Activated T-helper 17 cell treated with anti-CD3 and anti-CD28 coated beads, Interleukin-2, amount 50 U/mL, for 72 hours (primary cell): ENCODE measurements at regions not wholly inside any gene's neighbourhood (a gene's known extent, or its start where the extent isn't known, plus 50 kb on each side); places are given as distances from the start of the nearest gene placed in this dataset.
A peak's percentile ranks its signal among the peaks of the same experiment; 100 is the strongest.

Experiments used
- ATAC-seq: fragments of 150-1000 bp; cut with Tn5 transposase; replicated peaks from 2 replicates; pipeline ENCODE4 v1.10.0; 2021; ENCODE audit warnings: mild to moderate bottlenecking, moderate library complexity
- H3K27ac Mint-ChIP-seq: one replicate; pipeline ENCODE4 v1.8.0; 2022; ENCODE audit warnings: mixed read lengths
- H3K27me3 Mint-ChIP-seq: one replicate; pipeline ENCODE4 v1.8.0; 2022; ENCODE audit warnings: mixed read lengths
- H3K36me3 Mint-ChIP-seq: one replicate; pipeline ENCODE4 v1.8.0; 2022; ENCODE audit warnings: low read depth, mild to moderate bottlenecking, mixed read lengths
- H3K4me1 Mint-ChIP-seq: one replicate; pipeline ENCODE4 v1.8.0; 2022; ENCODE audit warnings: mixed read lengths
- H3K4me3 Mint-ChIP-seq: one replicate; pipeline ENCODE4 v1.8.0; 2022; ENCODE audit warnings: mild to moderate bottlenecking, mixed read lengths
- H3K9me3 Mint-ChIP-seq: one replicate; pipeline ENCODE4 v1.8.0; 2022; ENCODE audit warnings: mixed read lengths

- Mint-ChIP-seq H3K27me3 (peaks cover 26% of the 10 kb centered on the region), H3K27ac (no peak overlapping the region), H3K4me3 (no peak overlapping the region), H3K36me3 (no peaks in the 10 kb centered on the region), H3K4me1 (no peaks in the 10 kb centered on the region), H3K9me3 (no peaks in the 10 kb centered on the region)
- no peak for ATAC-seq
Observed at GRCh38 chr20:23253524-23253923, 97.1 kb upstream of the NXT1 start.

GRCh38 chr20:23251779-23252178, 98.8 kb upstream of the NXT1 start:
- Mint-ChIP-seq H3K9me3 (no peaks in the 10 kb centered on the region), H3K4me1 (no peaks in the 10 kb centered on the region), H3K27ac (no peak overlapping the region), H3K36me3 (no peaks in the 10 kb centered on the region), H3K27me3 (peaks cover 26% of the 10 kb centered on the region), H3K4me3 (no peak overlapping the region)
- ATAC-seq: no peak

DNA sequence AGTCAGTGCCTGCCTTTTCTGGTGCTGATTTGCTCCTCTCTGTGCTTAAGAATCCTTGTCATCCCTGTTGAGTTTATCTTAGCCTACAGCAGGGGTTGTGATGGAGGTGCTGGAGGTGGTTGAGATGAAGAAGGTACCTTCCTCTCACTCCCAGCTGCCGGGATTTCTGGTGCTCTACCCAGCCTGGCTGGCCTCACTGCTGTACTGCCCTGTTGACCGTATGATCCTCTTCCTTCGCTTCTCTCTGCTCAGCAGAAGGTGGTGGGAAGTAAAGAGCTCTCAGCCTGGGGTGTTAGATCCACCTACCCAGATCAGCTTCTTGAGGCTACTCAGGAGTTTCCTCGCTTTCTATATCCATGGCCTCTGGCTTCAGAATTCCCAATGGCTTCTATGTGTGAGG, 101.0 kb upstream of the NXT1 start:
- ATAC-seq: no peak
- no peaks in the 10 kb centered on the region for H3K4me1 Mint-ChIP-seq
- H3K9me3 Mint-ChIP-seq: no peaks in the 10 kb centered on the region
- H3K27ac Mint-ChIP-seq: no peak overlapping the region
- H3K27me3 Mint-ChIP-seq: peaks cover 16% of the 10 kb centered on the region
- no peaks in the 10 kb centered on the region for H3K36me3 Mint-ChIP-seq
- H3K4me3 Mint-ChIP-seq: no peak overlapping the region

- ATAC-seq: no peak
- Mint-ChIP-seq H3K4me1 (no peaks in the 10 kb centered on the region), H3K4me3 (no peak overlapping the region), H3K9me3 (no peaks in the 10 kb centered on the region), H3K36me3 (no peaks in the 10 kb centered on the region), H3K27me3 (peaks cover 11% of the 10 kb centered on the region), H3K27ac (no peak overlapping the region)
Observed at GRCh38 chr20:23248461-23248882, 102.1 kb upstream of the NXT1 start.

DNA sequence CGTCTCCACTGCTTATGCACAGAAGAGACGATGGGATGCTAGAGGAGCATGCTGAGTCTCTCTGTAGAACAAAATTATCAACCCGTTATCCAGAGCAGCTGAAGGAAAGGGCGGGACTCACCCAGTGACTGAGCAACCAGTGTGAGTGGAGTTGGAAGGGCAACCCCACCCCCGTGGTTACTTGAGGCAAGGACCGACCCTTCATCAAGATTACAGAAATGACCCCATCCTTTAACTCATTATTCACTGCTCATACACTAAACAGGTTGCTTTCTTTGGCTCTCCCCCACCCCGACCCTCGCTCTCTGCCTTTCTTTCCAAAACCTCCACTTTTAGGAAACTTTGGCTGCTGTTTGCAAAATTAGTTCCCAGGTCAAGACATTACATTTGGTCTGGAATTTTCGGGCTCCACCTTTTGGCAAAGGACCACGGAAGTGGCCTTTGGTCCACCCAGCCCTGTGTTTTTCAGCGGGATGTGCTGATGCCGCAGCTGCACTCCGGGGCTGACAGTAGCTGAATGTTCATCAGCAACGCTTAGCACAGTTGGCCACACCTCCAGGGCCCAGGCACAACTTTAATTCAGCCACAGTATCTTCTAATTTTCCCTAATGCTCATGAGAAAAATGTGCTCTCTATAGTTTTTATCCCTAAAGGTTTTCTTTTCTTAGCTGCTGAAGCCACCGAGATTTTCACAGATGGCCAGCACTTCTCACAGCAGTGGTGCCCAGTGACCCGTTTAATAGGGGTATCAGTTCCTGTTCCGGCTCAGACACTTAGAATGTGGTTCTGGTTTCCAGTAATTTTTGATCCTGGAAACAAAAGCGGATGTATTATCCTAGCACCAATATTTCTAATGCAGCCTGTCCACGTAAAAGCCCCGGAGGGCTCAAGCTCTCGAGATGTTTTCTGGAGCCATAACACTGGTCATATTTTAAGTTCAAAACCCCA, 103.6 kb upstream of the NXT1 start:
- no peaks in the 10 kb centered on the region for H3K9me3 Mint-ChIP-seq
- H3K4me3 Mint-ChIP-seq: no peak overlapping the region
- H3K36me3 Mint-ChIP-seq: no peaks in the 10 kb centered on the region
- H3K27me3 Mint-ChIP-seq: peaks cover 8% of the 10 kb centered on the region
- ATAC-seq: no peak
- H3K4me1 Mint-ChIP-seq: no peaks in the 10 kb centered on the region
- H3K27ac Mint-ChIP-seq: no peak overlapping the region

GRCh38 chr20:23245553-23246181, 104.9 kb upstream of the NXT1 start:
- ATAC-seq: peak; percentile 48
- Mint-ChIP-seq H3K36me3 (no peaks in the 10 kb centered on the region), H3K4me1 (no peaks in the 10 kb centered on the region), H3K27ac (no peak overlapping the region), H3K9me3 (no peaks in the 10 kb centered on the region), H3K4me3 (no peak overlapping the region), H3K27me3 (peaks cover 6% of the 10 kb centered on the region)

GRCh38 chr20:23244916-23245552, 105.6 kb upstream of the NXT1 start:
- ATAC-seq: no peak
- Mint-ChIP-seq H3K9me3 (no peaks in the 10 kb centered on the region), H3K27me3 (peaks cover 6% of the 10 kb centered on the region), H3K36me3 (no peaks in the 10 kb centered on the region), H3K4me3 (no peak overlapping the region), H3K4me1 (no peaks in the 10 kb centered on the region), H3K27ac (no peak overlapping the region)

DNA sequence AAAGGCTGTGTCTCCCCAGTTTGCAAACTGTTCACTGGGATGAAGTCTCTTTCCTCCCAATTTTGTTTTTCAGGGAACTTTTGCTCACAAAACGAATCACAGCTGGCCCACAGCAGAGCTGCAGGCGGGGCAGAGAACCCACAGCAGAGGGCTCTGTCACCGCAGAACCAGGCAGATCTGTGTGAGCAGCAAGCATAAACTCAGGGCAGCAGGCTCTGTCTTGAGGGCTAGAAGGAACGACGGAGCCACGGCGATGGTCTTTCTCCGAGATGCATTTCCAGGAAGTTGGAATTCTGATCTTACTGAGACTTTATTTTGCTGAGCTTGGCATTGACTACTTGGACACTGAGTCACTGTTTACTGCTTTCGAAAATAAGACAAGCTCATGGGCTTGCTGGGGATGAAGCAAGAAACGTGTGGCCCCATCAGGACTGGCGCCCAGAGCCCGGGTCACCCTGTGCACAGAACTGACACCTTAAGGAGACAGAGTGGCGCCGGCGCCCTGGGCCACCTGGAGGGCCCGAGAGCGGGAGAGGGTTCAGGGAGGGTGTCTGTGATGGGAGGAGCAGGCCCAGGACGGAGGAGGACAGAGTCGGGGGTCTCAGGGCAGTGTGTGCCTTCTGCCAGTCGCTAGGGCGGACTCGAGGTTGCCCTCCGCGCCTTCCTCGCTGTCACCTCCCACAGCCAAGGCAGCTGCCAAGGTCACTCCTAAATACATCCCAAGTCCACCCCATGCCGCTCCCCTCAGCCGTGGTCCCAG, 106.3 kb upstream of the NXT1 start:
- Mint-ChIP-seq H3K9me3 (peaks cover 2% of the 10 kb centered on the region), H3K4me1 (no peaks in the 10 kb centered on the region), H3K36me3 (no peaks in the 10 kb centered on the region), H3K27ac (no peak overlapping the region), H3K4me3 (no peak overlapping the region), H3K27me3 (peaks cover 10% of the 10 kb centered on the region)
- ATAC-seq: no peak

- H3K36me3 Mint-ChIP-seq: no peaks in the 10 kb centered on the region
- no peaks in the 10 kb centered on the region for H3K4me1 Mint-ChIP-seq
- no peak overlapping the region for H3K4me3 Mint-ChIP-seq
- H3K27ac Mint-ChIP-seq: no peak overlapping the region
- ATAC-seq: no peak
- peaks cover 8% of the 10 kb centered on the region for H3K9me3 Mint-ChIP-seq
- peaks cover 11% of the 10 kb centered on the region for H3K27me3 Mint-ChIP-seq
Observed at GRCh38 chr20:23243791-23244155, 106.8 kb upstream of the NXT1 start.

DNA sequence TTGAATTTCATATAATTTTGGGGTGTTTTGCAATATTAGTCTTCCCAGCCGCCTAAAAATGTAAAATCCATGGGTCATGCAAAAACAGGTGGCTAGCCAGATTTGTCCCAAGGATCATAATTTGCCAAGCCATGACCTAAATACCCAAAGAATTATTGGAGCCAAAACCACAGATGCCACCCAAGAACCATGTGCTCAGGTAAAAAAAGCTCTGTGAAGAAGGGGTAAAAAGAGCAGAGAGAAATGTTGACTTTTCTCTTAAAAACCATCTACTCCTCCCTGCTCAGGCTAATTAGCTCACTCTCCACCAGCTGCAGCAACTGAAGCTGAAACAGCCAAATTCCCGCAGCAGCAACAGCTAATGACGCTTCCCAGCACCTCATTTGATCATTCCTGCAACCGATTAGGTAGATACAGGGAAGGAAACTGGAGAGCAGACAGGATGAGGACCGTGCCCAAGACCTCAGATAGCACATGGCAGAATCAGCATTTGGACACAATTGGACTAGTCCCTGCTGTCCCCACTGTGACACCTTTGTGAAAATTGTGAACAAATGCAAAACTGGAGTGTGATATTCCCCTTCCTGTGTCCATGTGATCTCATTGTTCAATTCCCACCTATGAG, 107.9 kb upstream of the NXT1 start:
- H3K4me1 Mint-ChIP-seq: no peaks in the 10 kb centered on the region
- H3K27ac Mint-ChIP-seq: no peak overlapping the region
- H3K36me3 Mint-ChIP-seq: no peaks in the 10 kb centered on the region
- no peak overlapping the region for H3K4me3 Mint-ChIP-seq
- no peak for ATAC-seq
- H3K9me3 Mint-ChIP-seq: peaks cover 9% of the 10 kb centered on the region
- H3K27me3 Mint-ChIP-seq: peaks cover 11% of the 10 kb centered on the region

DNA sequence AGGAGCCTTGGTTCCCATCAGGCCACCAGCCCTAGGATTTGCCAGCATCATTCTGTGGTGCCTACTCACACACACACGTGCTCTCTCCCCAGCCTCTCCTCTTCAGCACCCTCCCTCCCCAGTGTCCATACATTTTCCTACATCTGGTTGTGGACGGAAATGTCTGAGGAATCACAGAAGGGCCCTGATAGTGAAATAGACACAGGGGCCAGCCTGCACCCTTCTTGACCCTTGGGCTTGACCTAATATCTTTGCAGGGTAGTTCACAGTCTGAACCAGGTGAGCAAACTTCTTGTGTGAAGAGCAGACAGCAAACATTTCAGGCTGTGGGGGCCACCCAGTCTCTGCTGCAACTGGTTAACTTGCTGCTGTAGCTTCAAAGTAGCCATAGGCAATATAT, 108.5 kb upstream of the NXT1 start:
- Mint-ChIP-seq H3K4me1 (no peaks in the 10 kb centered on the region), H3K9me3 (peaks cover 9% of the 10 kb centered on the region), H3K36me3 (no peaks in the 10 kb centered on the region), H3K27ac (no peak overlapping the region), H3K27me3 (peaks cover 11% of the 10 kb centered on the region), H3K4me3 (no peak overlapping the region)
- ATAC-seq: no peak

DNA sequence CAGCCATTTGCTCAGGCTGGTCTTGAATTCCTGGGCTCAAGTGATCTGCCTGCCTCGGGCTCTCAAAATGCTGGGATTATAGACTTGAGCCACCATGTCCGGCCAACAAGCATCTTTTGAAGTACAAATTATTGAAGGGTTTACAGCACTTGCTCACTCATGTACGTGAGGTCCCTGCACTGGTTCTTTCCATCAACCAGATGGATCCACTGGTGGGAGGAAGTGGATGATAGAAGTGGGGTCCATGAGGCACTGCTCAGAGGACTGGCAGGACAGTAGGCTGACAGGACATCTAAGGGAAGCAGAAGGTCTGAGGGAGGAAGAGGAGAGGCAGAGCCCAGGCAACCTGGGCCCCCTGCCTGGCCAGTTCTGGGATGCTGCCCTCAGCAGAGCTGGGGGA, 109.2 kb upstream of the NXT1 start:
- H3K36me3 Mint-ChIP-seq: no peaks in the 10 kb centered on the region
- no peak overlapping the region for H3K27ac Mint-ChIP-seq
- H3K4me1 Mint-ChIP-seq: no peaks in the 10 kb centered on the region
- ATAC-seq: no peak
- no peak overlapping the region for H3K4me3 Mint-ChIP-seq
- H3K9me3 Mint-ChIP-seq: peaks cover 9% of the 10 kb centered on the region
- peaks cover 11% of the 10 kb centered on the region for H3K27me3 Mint-ChIP-seq

- no peak overlapping the region for H3K4me3 Mint-ChIP-seq
- no peak overlapping the region for H3K27ac Mint-ChIP-seq
- ATAC-seq: no peak
- no peaks in the 10 kb centered on the region for H3K36me3 Mint-ChIP-seq
- peaks cover 11% of the 10 kb centered on the region for H3K27me3 Mint-ChIP-seq
- peaks cover 9% of the 10 kb centered on the region for H3K9me3 Mint-ChIP-seq
- no peaks in the 10 kb centered on the region for H3K4me1 Mint-ChIP-seq
Observed at GRCh38 chr20:23240519-23240918, 110.1 kb upstream of the NXT1 start.

DNA sequence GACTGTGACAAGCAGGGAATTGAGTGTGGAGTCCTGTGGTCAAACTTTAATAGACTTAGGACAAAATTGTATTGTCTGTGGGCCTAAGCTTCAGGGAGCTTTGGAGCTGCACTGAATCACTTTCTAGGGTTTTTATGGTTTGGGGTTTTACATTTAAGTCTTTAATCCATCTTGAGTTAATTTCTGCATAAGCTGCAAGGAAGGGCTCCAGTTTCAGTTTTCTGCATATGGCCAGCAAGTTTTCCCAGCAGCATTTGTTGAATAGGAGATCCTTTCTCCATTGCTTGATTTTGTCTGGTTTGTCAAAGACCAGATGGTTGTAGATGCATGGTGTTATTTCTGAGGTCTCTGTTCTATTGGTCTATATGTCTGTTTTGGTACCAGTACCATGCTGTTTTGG, 113.4 kb upstream of the NXT1 start:
- Mint-ChIP-seq H3K27ac (no peak overlapping the region), H3K9me3 (peaks cover 9% of the 10 kb centered on the region), H3K4me3 (no peak overlapping the region), H3K36me3 (no peaks in the 10 kb centered on the region), H3K4me1 (no peaks in the 10 kb centered on the region), H3K27me3 (peaks cover 11% of the 10 kb centered on the region)
- ATAC-seq: no peak
